HUES6 (cell line): ENCODE measurements at regions not wholly inside any gene's neighbourhood (a gene's known extent, or its start where the extent isn't known, plus 50 kb on each side); places are given as distances from the start of the nearest gene placed in this dataset.

Experiments
- H3K27ac ChIP-seq: 2 replicates; pipeline ENCODE4 v1.7.0; 2013; ENCODE audit warnings: low read depth, mild to moderate bottlenecking, low read length, inconsistent platforms
- H3K27me3 ChIP-seq: 2 replicates; pipeline ENCODE4 v1.6.1; 2013; ENCODE audit warnings: low read length; ENCODE audit not compliant: control insufficient read depth, insufficient read depth
- H3K36me3 ChIP-seq: 2 replicates; pipeline ENCODE4 v1.6.1; 2013; ENCODE audit warnings: low read length; ENCODE audit not compliant: control insufficient read depth, insufficient read depth
- H3K4me1 ChIP-seq: 2 replicates; pipeline ENCODE4 v1.6.1; 2013; ENCODE audit warnings: low read length; ENCODE audit not compliant: control insufficient read depth, insufficient read depth
- H3K4me3 ChIP-seq: 2 replicates; pipeline ENCODE4 v1.5.1; 2013; ENCODE audit warnings: low read depth, low read length
- H3K9ac ChIP-seq: one replicate; pipeline ENCODE4 v1.6.1; 2013; ENCODE audit warnings: mild to moderate bottlenecking, low read length
- H3K9me3 ChIP-seq: 2 replicates; pipeline ENCODE4 v1.6.1; 2013; ENCODE audit warnings: low read depth, low read length; ENCODE audit not compliant: control insufficient read depth, insufficient read depth

DNA sequence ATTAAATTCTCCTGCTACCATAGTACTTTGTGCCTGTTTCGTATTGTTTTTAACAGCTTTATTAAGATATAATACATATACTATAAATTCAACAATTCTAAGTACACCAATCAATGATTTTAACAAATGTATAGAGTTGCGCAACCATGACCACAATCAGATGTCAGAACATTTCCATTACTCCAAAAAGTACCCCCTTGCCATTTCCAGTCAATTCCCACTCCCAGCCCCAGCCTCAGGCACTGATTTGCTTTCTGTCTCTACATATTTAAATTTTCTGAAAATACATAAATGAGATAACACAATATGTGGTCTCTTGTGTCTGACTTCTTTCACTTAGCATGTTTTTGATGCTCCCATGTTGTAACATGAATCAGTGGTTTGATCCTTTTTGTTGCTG lies 193.9 kb downstream of the FIGN start:
- Histone ChIP-seq H3K9me3 (no peaks in the 10 kb centered on the region), H3K4me3 (no peak overlapping the region), H3K27ac (no peak overlapping the region), H3K27me3 (no peaks in the 10 kb centered on the region), H3K36me3 (no peaks in the 10 kb centered on the region), H3K9ac (no peak overlapping the region), H3K4me1 (no peaks in the 10 kb centered on the region)

DNA sequence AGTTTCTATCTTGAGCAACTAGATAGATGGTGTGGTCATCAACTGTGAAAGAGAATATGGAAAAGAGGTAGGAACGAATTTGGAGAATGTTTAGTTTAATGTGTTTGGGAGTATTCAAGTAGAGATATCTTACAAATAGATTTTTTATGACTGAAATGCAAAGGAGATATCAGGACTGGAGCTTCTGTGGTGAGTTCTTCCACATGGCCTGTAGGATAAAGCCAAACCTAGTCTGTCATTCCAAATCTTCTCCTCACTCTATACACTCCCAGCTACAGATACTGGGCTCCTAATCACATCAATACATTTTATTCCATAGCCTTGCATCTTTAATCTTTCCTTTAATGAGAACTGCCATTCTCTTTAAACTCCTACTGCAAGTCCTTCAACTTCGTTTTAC lies 194.3 kb downstream of the FIGN start:
- Histone ChIP-seq H3K4me3 (no peak overlapping the region), H3K4me1 (no peaks in the 10 kb centered on the region), H3K9ac (no peak overlapping the region), H3K27me3 (no peaks in the 10 kb centered on the region), H3K9me3 (no peaks in the 10 kb centered on the region), H3K27ac (no peak overlapping the region), H3K36me3 (no peaks in the 10 kb centered on the region)

DNA sequence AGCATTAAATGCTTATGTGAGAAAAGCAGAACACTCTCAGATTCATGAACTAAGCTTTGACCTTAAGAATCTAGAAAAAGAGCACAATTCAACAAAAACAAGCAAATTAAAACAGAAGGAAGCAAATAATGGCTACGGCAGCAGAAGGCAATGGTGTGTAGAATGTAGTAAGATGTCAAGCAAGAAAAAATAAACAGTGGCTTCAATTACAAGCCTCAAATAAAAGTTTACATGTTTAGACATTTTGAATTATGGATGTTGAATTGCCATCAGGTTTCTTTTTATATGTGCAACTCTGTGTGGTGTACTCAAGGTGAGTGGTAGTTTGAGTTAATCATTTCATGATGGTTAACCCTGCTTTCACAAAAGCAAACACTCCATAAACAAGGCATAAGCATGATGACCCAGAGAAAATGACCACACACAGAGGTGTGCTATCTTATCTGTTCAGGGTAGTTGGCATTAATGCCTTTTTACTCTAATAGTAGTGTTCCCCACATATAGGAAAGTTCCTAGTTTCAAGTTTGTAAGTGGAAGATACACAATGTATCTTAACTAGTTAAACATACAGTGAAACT lies 207.1 kb downstream of the FIGN start:
- no peaks in the 10 kb centered on the region for H3K9me3 ChIP-seq
- H3K27ac ChIP-seq, result no peak overlapping the region

DNA sequence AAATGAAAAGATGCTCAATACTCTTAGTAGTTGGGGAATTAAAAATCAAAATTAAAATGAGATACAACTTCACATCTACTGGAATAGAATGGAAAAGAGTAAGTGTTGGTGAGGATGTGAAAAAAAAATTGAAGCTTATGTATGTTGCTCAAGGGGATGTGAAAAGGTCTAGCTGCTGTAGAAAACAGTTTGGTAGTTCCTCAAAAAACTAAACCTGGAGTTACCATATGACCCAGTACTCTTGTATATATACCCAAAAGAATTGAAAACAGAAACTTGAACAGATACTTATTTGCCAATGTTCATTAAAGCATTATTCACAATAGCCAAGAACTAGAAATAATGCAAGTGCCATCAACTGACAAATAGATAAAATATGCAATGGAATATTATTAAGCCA lies 208.4 kb downstream of the FIGN start:
- Histone ChIP-seq H3K27ac (no peak overlapping the region), H3K9me3 (no peaks in the 10 kb centered on the region), H3K36me3 (no peaks in the 10 kb centered on the region)

More for the DNA sequence above, 207.1 kb downstream of the FIGN start:
- Histone ChIP-seq H3K27me3 (no peaks in the 10 kb centered on the region), H3K4me1 (no peaks in the 10 kb centered on the region), H3K4me3 (no peak overlapping the region), H3K9ac (no peak overlapping the region), H3K36me3 (no peaks in the 10 kb centered on the region)

DNA sequence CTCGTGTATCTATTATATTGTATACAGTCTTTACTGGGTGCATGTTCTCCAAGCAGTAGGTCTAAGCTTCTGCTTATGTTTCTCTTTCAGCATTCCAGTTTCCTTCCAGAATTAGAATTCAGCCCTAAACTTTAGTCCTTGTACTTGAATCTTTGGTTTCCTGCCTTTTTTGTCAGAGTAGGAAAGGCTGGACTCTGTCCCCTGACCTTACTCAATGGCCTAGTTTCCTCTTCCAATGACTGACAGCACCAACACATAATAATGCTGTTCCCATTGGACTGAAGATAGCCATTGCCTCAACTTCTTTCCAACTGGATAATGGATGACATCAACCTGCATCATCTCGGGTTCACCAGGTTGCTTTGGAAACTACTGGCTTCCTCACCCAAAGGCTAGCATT lies 217.0 kb downstream of the FIGN start:
- Histone ChIP-seq H3K36me3 (no peaks in the 10 kb centered on the region), H3K4me3 (no peak overlapping the region), H3K9me3 (no peaks in the 10 kb centered on the region), H3K27me3 (no peaks in the 10 kb centered on the region), H3K27ac (no peak overlapping the region), H3K4me1 (no peaks in the 10 kb centered on the region), H3K9ac (no peak overlapping the region)

More for the DNA sequence above, 208.4 kb downstream of the FIGN start:
- Histone ChIP-seq H3K4me3 (no peak overlapping the region), H3K9ac (no peak overlapping the region), H3K27me3 (no peaks in the 10 kb centered on the region), H3K4me1 (no peaks in the 10 kb centered on the region)

DNA sequence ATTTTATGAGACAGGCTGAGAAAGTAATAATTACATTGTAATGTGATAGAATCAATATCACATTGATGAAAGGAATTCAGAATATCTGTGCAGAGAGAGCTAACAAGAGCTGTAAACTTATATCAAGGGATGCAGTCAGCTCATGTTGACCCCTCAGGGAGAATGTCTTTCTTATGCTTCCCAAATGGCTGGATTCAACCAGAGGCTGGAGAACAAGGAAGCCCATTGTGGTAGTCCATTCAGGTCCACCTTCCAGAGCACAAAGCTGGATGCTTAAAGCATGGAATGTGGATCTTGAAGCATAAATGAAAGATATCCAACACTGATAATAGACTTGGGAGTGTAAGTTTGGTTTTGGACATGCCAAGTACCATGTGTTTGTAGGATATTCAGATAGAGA lies 220.0 kb downstream of the FIGN start:
- Histone ChIP-seq H3K27me3 (no peaks in the 10 kb centered on the region), H3K9me3 (no peaks in the 10 kb centered on the region), H3K4me3 (no peak overlapping the region), H3K36me3 (no peaks in the 10 kb centered on the region), H3K9ac (no peak overlapping the region), H3K27ac (no peak overlapping the region), H3K4me1 (no peaks in the 10 kb centered on the region)

DNA sequence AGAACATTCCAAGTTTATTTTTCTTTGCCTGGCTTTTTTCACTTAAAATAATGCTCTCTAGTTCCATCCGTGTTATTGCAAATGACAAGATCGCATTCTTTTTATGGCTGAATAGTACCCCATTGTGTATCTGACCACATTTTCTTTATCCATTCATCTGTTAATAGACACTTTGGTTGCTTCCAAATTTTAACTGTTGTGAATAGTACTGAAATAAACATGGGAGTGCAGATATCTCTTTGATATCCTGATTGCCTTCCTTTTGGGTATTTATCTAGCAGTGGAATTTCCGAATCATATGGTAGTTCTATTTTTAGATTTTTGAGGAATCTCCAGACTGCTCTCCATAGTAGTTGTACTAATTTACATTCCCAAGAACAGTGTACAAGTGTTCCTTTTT lies 230.5 kb downstream of the FIGN start:
- Histone ChIP-seq H3K9me3 (no peaks in the 10 kb centered on the region), H3K4me3 (no peak overlapping the region), H3K27me3 (no peaks in the 10 kb centered on the region), H3K27ac (no peak overlapping the region), H3K4me1 (no peaks in the 10 kb centered on the region), H3K36me3 (no peaks in the 10 kb centered on the region), H3K9ac (no peak overlapping the region)

DNA sequence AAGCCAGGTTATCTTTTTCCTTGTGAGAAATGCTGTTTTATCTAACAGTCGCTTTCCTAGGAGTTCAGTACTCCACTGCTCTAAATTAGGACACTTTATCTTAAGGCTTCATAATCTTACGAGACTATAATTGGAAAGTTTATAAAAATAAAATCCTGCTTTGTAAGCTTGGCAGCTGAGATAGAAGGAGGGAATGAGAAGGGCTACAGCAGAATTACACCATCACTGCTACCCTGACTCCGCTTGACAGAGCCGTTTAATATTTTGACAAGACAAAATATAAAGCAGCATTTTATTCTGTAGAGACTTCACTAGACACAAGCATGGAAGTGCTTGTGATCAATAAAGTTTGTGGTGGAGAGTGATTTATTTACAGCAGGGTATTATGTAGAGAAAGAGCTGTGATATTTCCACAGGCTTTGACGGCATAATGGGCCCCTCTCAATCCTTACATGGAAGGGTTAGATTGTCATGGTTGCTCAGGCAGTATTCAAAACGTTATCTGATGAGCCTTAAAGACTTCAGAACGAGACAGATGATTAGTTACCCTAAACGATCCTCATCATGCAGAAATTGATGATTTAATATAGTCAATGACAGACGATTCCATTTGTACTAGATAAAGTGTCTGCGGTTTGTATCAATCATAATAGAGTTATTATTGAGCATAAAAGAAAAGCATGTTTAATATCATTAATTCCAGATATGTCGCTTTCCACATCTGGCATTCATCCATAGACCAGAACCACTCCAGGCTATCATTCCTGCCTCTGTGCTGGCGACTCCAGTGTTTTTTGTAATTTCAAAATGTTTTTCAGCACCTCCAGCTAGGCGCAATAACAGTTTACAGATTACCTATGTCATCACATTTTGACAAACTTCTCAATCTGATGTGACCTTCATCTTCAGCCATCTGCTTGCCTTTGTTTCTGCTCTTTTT lies 242.2 kb downstream of the FIGN start:
- Histone ChIP-seq H3K27ac (no peak overlapping the region), H3K9ac (no peak overlapping the region), H3K27me3 (no peaks in the 10 kb centered on the region), H3K4me1 (no peaks in the 10 kb centered on the region), H3K36me3 (no peaks in the 10 kb centered on the region), H3K9me3 (peaks cover 7% of the 10 kb centered on the region; the same call in 1 of the 2 replicates), H3K4me3 (no peak overlapping the region)

DNA sequence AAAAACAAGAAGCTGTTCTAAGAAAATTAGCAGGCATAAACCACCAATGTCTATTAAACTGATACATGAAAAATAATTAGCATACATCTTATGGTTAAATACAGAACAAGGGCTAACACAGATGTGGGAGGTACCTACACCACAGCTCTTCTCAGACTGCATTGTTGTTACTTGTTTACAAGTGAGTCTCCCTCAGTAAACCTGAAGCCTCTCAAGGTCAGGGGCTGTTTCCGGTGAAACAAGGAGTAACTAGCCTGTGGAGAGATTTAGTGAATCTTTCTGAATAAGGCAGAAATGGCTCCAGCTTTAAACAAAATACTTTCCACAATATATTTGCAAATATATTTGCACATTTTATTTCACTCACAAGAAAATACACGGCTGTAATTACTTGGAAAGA lies 244.0 kb downstream of the FIGN start:
- H3K9ac ChIP-seq, result no peak overlapping the region
- no peaks in the 10 kb centered on the region for H3K4me1 ChIP-seq
- no peak overlapping the region for H3K4me3 ChIP-seq
- H3K27me3 ChIP-seq, result no peaks in the 10 kb centered on the region
- no peak overlapping the region for H3K27ac ChIP-seq
- H3K36me3 ChIP-seq, result no peaks in the 10 kb centered on the region
- H3K9me3 ChIP-seq, result no peaks in the 10 kb centered on the region

DNA sequence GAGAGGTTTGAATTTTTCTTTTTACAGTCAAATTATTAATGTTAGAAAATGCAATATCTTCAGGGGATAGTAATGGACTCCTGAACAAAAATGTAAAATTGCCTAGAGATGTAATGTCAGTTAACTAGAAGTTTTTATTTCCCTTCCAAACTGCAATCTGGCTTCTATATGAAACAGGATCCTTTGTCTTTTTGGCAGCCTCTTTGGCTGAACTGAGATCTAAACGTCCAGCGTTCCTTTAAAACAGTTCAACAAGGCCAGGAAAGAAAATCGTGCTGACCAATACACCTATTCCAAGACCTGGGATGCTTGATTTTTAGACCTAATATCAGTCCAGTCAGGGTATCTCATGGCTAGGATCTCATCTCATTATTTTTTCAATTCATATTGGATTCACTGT lies 245.5 kb downstream of the FIGN start:
- Histone ChIP-seq H3K36me3 (no peaks in the 10 kb centered on the region), H3K27ac (no peak overlapping the region), H3K4me3 (no peak overlapping the region), H3K27me3 (no peaks in the 10 kb centered on the region), H3K4me1 (no peaks in the 10 kb centered on the region), H3K9ac (no peak overlapping the region), H3K9me3 (no peaks in the 10 kb centered on the region)

DNA sequence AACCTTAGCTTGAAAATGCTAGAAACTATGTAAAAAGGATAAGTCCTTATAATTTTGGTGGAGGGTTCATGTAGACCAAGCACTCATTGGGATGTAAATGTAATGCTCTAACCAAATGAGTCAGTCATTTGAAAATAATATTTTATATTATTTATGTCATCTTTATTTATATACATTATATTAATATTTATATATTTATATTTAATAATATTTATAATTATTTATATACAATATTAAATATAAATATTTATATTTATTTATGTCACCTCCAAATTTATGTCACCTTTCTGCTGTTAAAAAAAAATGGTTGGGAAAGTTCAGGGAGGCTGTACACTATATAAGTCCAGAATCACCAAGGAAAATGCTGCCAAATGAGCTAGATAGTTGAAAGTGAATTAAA lies 254.3 kb downstream of the FIGN start:
- Histone ChIP-seq H3K4me3 (no peak overlapping the region), H3K9ac (no peak overlapping the region), H3K9me3 (no peaks in the 10 kb centered on the region), H3K4me1 (no peaks in the 10 kb centered on the region), H3K36me3 (no peaks in the 10 kb centered on the region), H3K27me3 (no peaks in the 10 kb centered on the region), H3K27ac (no peak overlapping the region)
